AG08395 (cell line): ENCODE measurements at regions not wholly inside any gene's neighbourhood (a gene's known extent, or its start where the extent isn't known, plus 50 kb on each side); places are given as distances from the start of the nearest gene placed in this dataset.
"Not testable (repeated sequence)": the region's sequence is repeated elsewhere in the genome, so short reads cannot be mapped to it uniquely, and the experiment has no call there.

Experiments
- DNase-seq: peaks from one replicate; pipeline ENCODE4 v3.0.0; 2012; ENCODE audit warnings: mixed read lengths, low spot score

- peak; percentile 44 for DNase-seq
These were observed 613.4 kb downstream of the MCTP2 start for GRCh38 chr15:94844538-94845389.

- no peak for DNase-seq
These were observed 614.0 kb downstream of the MCTP2 start for GRCh38 chr15:94845390-94845716.

- no peak for DNase-seq
These were observed 616.0 kb downstream of the MCTP2 start for GRCh38 chr15:94847325-94847724.

GRCh38 chr15:94848054-94848453 lies 616.7 kb downstream of the MCTP2 start:
- no peak for DNase-seq

- DNase-seq: no peak
These were observed 623.7 kb downstream of the MCTP2 start for GRCh38 chr15:94855018-94855408.

GRCh38 chr15:94855409-94856266 lies 624.3 kb downstream of the MCTP2 start:
- no peak for DNase-seq

GRCh38 chr15:94856267-94856854 lies 625.0 kb downstream of the MCTP2 start:
- DNase-seq: no peak

- DNase-seq: no peak
These were observed 626.1 kb downstream of the MCTP2 start for GRCh38 chr15:94857466-94857865.

GRCh38 chr15:94858011-94858410 lies 626.6 kb downstream of the MCTP2 start:
- no peak for DNase-seq

- DNase-seq: no peak
These were observed 627.1 kb downstream of the MCTP2 start for GRCh38 chr15:94858449-94858848.

- no peak for DNase-seq
These were observed 627.6 kb downstream of the MCTP2 start for GRCh38 chr15:94858920-94859319.

GRCh38 chr15:94864600-94864999 lies 633.2 kb downstream of the MCTP2 start:
- no peak for DNase-seq

GRCh38 chr15:94868265-94868664 lies 636.9 kb downstream of the MCTP2 start:
- not testable (repeated sequence) for DNase-seq

GRCh38 chr15:94875550-94875949 lies 644.2 kb downstream of the MCTP2 start:
- no peak for DNase-seq

GRCh38 chr15:94877833-94878232 lies 646.5 kb downstream of the MCTP2 start:
- no peak for DNase-seq

- no peak for DNase-seq
These were observed 650.8 kb downstream of the MCTP2 start for GRCh38 chr15:94882071-94882712.

GRCh38 chr15:94887391-94887790 lies 656.0 kb downstream of the MCTP2 start:
- no peak for DNase-seq

GRCh38 chr15:94889153-94889552 lies 657.8 kb downstream of the MCTP2 start:
- no peak for DNase-seq

GRCh38 chr15:94893091-94893490 lies 661.7 kb downstream of the MCTP2 start:
- no peak for DNase-seq

GRCh38 chr15:94894056-94894455 lies 662.7 kb downstream of the MCTP2 start:
- no peak for DNase-seq

- DNase-seq: no peak
These were observed 678.1 kb downstream of the MCTP2 start for GRCh38 chr15:94909510-94909909.

- DNase-seq: no peak
These were observed 678.8 kb downstream of the MCTP2 start for GRCh38 chr15:94910166-94910565.
